ENCODE measurements at regions not wholly inside any gene's neighbourhood (a gene's known extent, or its start where the extent isn't known, plus 50 kb on each side); places are given as distances from the start of the nearest gene placed in this dataset.

DNA sequence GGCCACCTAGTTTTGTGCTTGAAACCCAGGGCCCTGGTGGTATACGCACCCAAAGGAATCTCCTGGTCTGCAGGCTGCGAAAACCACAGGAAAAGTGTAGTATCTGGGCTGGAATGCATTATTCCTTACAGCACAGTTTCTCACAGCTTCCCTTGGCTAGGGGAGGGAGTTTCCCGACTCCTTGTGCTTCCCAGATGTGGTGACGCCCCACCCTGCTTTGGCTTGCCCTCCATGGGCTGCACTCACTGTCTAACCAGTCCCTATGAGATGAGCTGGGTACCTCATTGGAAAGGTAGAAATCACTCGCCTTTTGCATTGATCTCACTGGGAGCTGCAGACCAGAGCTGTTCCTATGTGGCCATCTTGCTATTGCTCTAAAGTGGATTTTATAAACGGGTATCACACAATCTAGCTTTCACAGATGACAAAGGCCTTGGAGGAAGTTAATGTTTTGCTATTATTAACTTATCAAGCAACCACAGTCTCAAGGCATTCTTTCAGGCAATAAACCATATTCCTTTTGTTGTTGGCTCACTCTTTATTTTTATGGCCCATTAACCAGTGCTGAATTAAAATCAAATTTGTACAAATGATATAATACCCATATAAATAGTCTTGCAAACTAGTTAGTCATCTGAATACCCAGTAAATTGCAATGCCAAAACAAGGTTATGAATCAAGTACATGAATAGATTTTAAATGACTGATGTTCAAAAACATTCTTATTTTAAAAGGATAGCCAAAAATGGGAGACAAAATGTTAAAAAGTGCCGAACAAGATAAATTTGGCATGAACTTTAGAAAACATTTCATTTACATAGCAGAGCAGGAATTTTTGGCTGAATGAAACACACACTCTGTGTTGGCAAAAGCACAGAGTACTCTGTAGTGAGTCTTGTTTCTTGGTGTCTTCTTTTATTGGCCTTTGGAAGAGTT lies 475.4 kb upstream of the ARGLU1 start:
- Histone ChIP-seq H3K4me3 (no peak overlapping the region), H3K9ac (ENCODE audit: insufficient read length) (no peak overlapping the region), H3K36me3 (ENCODE audit: insufficient read depth, low read length) (no peaks in the 10 kb centered on the region), H3K9me3 (ENCODE audit: low read depth, low read length) (no peaks in the 10 kb centered on the region), H3K27ac (no peak overlapping the region)
- no peak for TF ChIP-seq EZH2 (IDR thresholded peaks at IDR 0.05)
- no peak for TF ChIP-seq FOXP2 (optimal IDR thresholded peaks at IDR 0.05; ENCODE audit: control extremely low read depth, extremely low read length, insufficient read depth)
- TF ChIP-seq POLR2AphosphoS5 (IDR thresholded peaks at IDR 0.05; ENCODE audit: borderline replicate concordance, low read depth, low read length): no peak
- no peak for DNase-seq (ENCODE audit: low read depth, low spot score)

- no peak for TF ChIP-seq POLR2AphosphoS5 (IDR thresholded peaks at IDR 0.05; ENCODE audit: borderline replicate concordance, low read depth, low read length)
- no peak for TF ChIP-seq EZH2 (IDR thresholded peaks at IDR 0.05)
- no peak for TF ChIP-seq FOXP2 (optimal IDR thresholded peaks at IDR 0.05; ENCODE audit: control extremely low read depth, extremely low read length, insufficient read depth)
- no peak for DNase-seq (ENCODE audit: low read depth, low spot score)
- no peak overlapping the region for H3K27ac ChIP-seq
Observed at GRCh38 chr13:107035778-107036177, 467.8 kb upstream of the ARGLU1 start.

GRCh38 chr13:107035186-107035585 lies 467.2 kb upstream of the ARGLU1 start:
- Histone ChIP-seq H3K9ac (ENCODE audit: insufficient read length) (no peak overlapping the region), H3K36me3 (ENCODE audit: insufficient read depth, low read length) (no peaks in the 10 kb centered on the region), H3K27ac (no peak overlapping the region), H3K4me3 (no peak overlapping the region), H3K9me3 (ENCODE audit: low read depth, low read length) (no peaks in the 10 kb centered on the region)
- TF ChIP-seq EZH2 (IDR thresholded peaks at IDR 0.05) (no peak), POLR2AphosphoS5 (IDR thresholded peaks at IDR 0.05; ENCODE audit: borderline replicate concordance, low read depth, low read length) (no peak), FOXP2 (optimal IDR thresholded peaks at IDR 0.05; ENCODE audit: control extremely low read depth, extremely low read length, insufficient read depth) (no peak)
- DNase-seq (ENCODE audit: low read depth, low spot score): no peak

More at GRCh38 chr13:107035778-107036177, 467.8 kb upstream of the ARGLU1 start:
- no peaks in the 10 kb centered on the region for H3K9me3 ChIP-seq (ENCODE audit: low read depth, low read length)
- no peaks in the 10 kb centered on the region for H3K36me3 ChIP-seq (ENCODE audit: insufficient read depth, low read length)
- no peak overlapping the region for H3K9ac ChIP-seq (ENCODE audit: insufficient read length)
- no peak overlapping the region for H3K4me3 ChIP-seq

- no peaks in the 10 kb centered on the region for H3K9me3 ChIP-seq (ENCODE audit: low read depth, low read length)
- H3K27ac ChIP-seq: no peak overlapping the region
- no peak for DNase-seq (ENCODE audit: low read depth, low spot score)
- H3K9ac ChIP-seq (ENCODE audit: insufficient read length): no peak overlapping the region
- no peaks in the 10 kb centered on the region for H3K36me3 ChIP-seq (ENCODE audit: insufficient read depth, low read length)
- H3K4me3 ChIP-seq: no peak overlapping the region
- TF ChIP-seq POLR2AphosphoS5 (IDR thresholded peaks at IDR 0.05; ENCODE audit: borderline replicate concordance, low read depth, low read length) (no peak), EZH2 (IDR thresholded peaks at IDR 0.05) (no peak), FOXP2 (optimal IDR thresholded peaks at IDR 0.05; ENCODE audit: control extremely low read depth, extremely low read length, insufficient read depth) (no peak)
Observed at GRCh38 chr13:107034236-107034872, 466.4 kb upstream of the ARGLU1 start.

DNA sequence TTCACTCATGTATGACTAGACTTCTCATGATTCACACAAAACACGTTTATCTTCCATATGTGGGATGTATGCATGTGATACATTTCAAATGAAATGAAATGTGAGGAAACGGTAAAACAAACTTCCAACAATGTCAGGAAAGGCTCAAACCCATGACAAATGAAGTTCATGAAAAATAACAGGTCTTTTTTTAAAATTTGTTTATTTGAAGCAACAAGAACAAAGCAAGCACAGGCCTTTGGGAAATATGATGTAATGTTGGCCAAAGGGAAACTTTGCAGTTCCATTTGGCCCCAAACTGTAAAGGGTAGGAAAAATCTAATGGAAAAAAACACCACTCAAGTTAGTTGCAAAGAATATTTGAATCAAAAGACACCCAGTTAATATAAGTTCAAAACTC lies 463.8 kb upstream of the ARGLU1 start:
- no peak overlapping the region for H3K4me3 ChIP-seq
- TF ChIP-seq POLR2AphosphoS5 (IDR thresholded peaks at IDR 0.05; ENCODE audit: borderline replicate concordance, low read depth, low read length) (no peak), FOXP2 (optimal IDR thresholded peaks at IDR 0.05; ENCODE audit: control extremely low read depth, extremely low read length, insufficient read depth) (no peak), EZH2 (IDR thresholded peaks at IDR 0.05) (no peak)
- no peaks in the 10 kb centered on the region for H3K36me3 ChIP-seq (ENCODE audit: insufficient read depth, low read length)
- no peak overlapping the region for H3K27ac ChIP-seq
- no peak overlapping the region for H3K9ac ChIP-seq (ENCODE audit: insufficient read length)
- no peak for DNase-seq (ENCODE audit: low read depth, low spot score)
- H3K9me3 ChIP-seq (ENCODE audit: low read depth, low read length): no peaks in the 10 kb centered on the region

DNA sequence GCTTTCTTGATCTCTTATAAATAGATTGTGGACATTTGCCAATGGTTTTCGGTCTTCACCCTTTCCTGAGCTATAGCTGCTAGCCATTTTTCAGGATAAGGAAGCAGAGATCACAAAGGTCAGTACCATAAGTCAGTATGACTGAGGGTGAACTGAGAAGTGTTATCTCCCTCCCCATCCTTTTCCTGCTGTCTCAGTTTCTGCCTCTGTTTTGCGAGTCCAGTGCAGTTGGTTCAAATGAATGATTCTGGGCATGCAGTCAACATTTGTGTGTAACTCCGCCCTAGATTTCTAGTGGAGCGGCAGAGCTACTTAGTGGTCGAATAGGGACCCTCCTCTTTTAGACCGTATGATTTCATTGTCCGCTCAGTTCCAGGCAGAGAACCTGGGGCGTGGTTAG lies 460.8 kb upstream of the ARGLU1 start:
- no peak for DNase-seq (ENCODE audit: low read depth, low spot score)
- no peaks in the 10 kb centered on the region for H3K36me3 ChIP-seq (ENCODE audit: insufficient read depth, low read length)
- H3K9ac ChIP-seq (ENCODE audit: insufficient read length): no peak overlapping the region
- TF ChIP-seq EZH2 (IDR thresholded peaks at IDR 0.05): no peak
- H3K27ac ChIP-seq: no peak overlapping the region
- H3K4me3 ChIP-seq: no peak overlapping the region
- H3K9me3 ChIP-seq (ENCODE audit: low read depth, low read length): no peaks in the 10 kb centered on the region

DNA sequence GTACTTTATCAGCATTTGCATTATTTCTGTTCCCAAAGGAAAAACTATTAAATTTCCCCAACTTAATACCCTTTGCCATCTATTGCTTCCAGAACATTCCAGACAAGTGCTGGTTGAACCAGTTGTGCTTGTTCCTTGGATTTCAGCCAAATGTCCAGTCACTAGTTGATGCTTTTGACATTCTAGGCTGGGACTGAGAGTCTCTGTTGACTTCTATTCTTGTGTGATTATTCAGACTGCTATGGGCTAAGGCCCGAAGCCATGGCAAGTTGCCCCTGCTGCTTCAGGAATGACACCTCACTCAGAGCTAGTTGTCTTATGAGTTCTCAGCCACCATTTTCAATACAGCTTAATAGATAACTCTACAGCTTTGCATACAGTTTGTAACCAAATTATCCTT lies 458.1 kb upstream of the ARGLU1 start:
- TF ChIP-seq EZH2 (IDR thresholded peaks at IDR 0.05) (no peak), POLR2AphosphoS5 (IDR thresholded peaks at IDR 0.05; ENCODE audit: borderline replicate concordance, low read depth, low read length) (no peak), FOXP2 (optimal IDR thresholded peaks at IDR 0.05; ENCODE audit: control extremely low read depth, extremely low read length, insufficient read depth) (no peak)
- no peaks in the 10 kb centered on the region for H3K36me3 ChIP-seq (ENCODE audit: insufficient read depth, low read length)
- no peak overlapping the region for H3K9ac ChIP-seq (ENCODE audit: insufficient read length)
- no peak overlapping the region for H3K4me3 ChIP-seq
- no peak overlapping the region for H3K27ac ChIP-seq
- no peaks in the 10 kb centered on the region for H3K9me3 ChIP-seq (ENCODE audit: low read depth, low read length)
- no peak for DNase-seq (ENCODE audit: low read depth, low spot score)

GRCh38 chr13:107023335-107023734 lies 455.4 kb upstream of the ARGLU1 start:
- H3K9me3 ChIP-seq (ENCODE audit: low read depth, low read length): no peaks in the 10 kb centered on the region
- H3K4me3 ChIP-seq: no peak overlapping the region
- TF ChIP-seq EZH2 (IDR thresholded peaks at IDR 0.05) (no peak), POLR2AphosphoS5 (IDR thresholded peaks at IDR 0.05; ENCODE audit: borderline replicate concordance, low read depth, low read length) (no peak)
- H3K36me3 ChIP-seq (ENCODE audit: insufficient read depth, low read length): no peaks in the 10 kb centered on the region
- H3K27ac ChIP-seq: no peak overlapping the region
- DNase-seq (ENCODE audit: low read depth, low spot score): no peak
- H3K9ac ChIP-seq (ENCODE audit: insufficient read length): no peak overlapping the region

Measured in SK-N-MC (cell line).